Muscle layer of duodenum (tissue), 2 donors: ENCODE measurements at regions not wholly inside any gene's neighbourhood (a gene's known extent, or its start where the extent isn't known, plus 50 kb on each side); places are given as distances from the start of the nearest gene placed in this dataset.
"Not testable (repeated sequence)": the region's sequence is repeated elsewhere in the genome, so short reads cannot be mapped to it uniquely, and the experiment has no call there.

Experiments
- H3K27ac ChIP-seq: one replicate; pipeline ENCODE4 v1.7.0; 2013; ENCODE audit warnings: mild to moderate bottlenecking, low read length
- H3K27me3 ChIP-seq: one replicate; pipeline ENCODE4 v1.7.0; 2013; ENCODE audit warnings: low read depth, mild to moderate bottlenecking, control low read depth, low read length
- H3K36me3 ChIP-seq, 2 donors: one replicate each; pipeline ENCODE4 v1.7.0; 2013; ENCODE audit warnings: low read length in 2 of 2, control low read depth in 1 of 2, mild to moderate bottlenecking in 1 of 2; ENCODE audit not compliant: insufficient read depth in 2 of 2, control insufficient read depth in 1 of 2
- H3K4me1 ChIP-seq, 2 donors: one replicate each; pipeline ENCODE4 v1.7.0; 2013; ENCODE audit warnings: low read length in 2 of 2, mild to moderate bottlenecking in 2 of 2, control low read depth in 1 of 2, moderate library complexity in 1 of 2; ENCODE audit not compliant: insufficient read depth in 2 of 2, control insufficient read depth in 1 of 2
- H3K4me3 ChIP-seq, 2 donors: one replicate each; pipeline ENCODE4 v1.7.0; 2013; ENCODE audit warnings: low read length in 2 of 2, low read depth in 1 of 2, mild to moderate bottlenecking in 1 of 2
- H3K9me3 ChIP-seq, 2 donors: one replicate each; pipeline ENCODE4 v1.7.0; 2013; ENCODE audit warnings: low read length in 2 of 2, control low read depth in 1 of 2, mild to moderate bottlenecking in 1 of 2; ENCODE audit not compliant: control insufficient read depth in 1 of 2
- donor health status: healthy.

DNA sequence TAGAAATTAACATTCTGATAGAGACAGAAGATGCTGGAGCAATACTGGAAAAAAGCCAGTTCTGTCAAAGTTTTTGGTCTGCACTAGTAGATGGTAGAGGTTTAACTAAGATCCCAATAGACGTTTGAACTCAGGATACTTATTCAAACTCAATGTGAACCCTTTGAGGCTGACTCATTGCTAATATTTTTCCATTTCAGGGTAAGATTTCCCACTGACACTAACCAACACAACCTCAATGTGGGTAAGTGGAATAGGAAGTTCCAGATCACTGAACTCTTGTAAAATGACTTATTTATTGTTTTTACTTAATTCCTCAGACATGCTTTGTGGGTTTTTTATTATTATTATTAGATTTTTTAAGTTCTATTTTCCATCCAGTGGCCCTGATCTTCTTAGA lies 1024.8 kb downstream of the EPHA3 start:
- no peaks in the 10 kb centered on the region for H3K27me3 ChIP-seq
- H3K9me3 ChIP-seq: peaks cover 0 to 1% of the 10 kb centered on the region in 2 donors
- no peaks in the 10 kb centered on the region for H3K4me1 ChIP-seq
- H3K36me3 ChIP-seq: no peaks in the 10 kb centered on the region
- no peak overlapping the region for H3K4me3 ChIP-seq
- no peak overlapping the region for H3K27ac ChIP-seq

DNA sequence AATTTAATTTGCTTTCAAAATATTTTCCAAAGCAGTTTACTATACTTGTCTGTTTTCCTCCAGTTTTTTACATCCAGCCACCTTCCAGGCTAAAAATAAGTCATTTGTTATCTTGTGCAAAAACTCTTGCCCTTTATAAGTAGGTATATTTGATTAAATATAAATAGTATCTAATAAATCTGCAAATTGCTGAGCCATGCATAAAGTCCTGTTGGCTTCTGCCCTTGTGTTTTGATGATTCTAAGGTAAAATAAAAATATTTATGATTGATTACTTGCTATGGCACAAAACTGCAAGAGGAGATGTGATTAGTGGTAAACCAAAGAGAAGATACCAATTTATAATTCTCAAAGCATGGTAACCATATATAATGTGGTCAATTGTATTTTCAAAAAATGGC lies 1026.7 kb downstream of the EPHA3 start:
- no peak overlapping the region for H3K4me3 ChIP-seq
- H3K27ac ChIP-seq: no peak overlapping the region
- H3K9me3 ChIP-seq: no peaks in the 10 kb centered on the region
- H3K4me1 ChIP-seq: peaks cover 0 to 5% of the 10 kb centered on the region in 2 donors
- H3K27me3 ChIP-seq: no peaks in the 10 kb centered on the region
- H3K36me3 ChIP-seq: no peaks in the 10 kb centered on the region

DNA sequence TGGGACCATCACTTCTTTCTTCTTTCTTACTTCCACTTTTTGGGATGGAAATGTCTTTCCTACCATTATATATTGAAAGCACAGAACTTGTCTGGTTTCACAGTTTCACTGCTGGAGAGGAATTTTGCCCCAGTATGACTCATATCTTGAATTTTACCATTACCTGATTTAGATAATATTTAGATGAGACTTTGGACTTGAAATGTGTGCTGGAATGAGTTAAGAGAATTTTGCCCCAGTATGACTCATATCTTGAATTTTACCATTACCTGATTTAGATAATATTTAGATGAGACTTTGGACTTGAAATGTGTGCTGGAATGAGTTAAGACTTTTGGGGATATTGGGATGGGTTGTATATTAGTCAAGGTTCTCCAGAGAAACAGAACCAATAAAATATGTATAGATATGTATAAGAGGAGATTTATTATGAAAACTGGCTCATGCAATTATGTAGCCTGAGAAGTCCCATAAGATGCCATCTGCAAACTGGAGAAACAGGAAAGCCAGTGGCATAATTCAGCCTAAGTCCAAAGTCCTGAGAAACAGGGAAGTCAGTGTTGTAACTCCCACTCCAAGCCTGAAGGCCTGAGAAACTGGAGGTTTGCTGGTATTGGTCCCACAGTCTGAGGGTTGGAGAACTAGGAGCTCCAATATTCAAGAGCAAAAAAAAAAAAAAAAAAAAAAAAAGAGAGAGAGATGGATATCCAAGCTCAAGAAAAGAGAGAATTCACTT lies 1029.2 kb downstream of the EPHA3 start:
- Histone ChIP-seq H3K27me3 (no peaks in the 10 kb centered on the region), H3K27ac (no peak overlapping the region), H3K36me3 (no peaks in the 10 kb centered on the region), H3K4me1 (peaks cover 0 to 5% of the 10 kb centered on the region in 2 donors), H3K4me3 (no peak overlapping the region), H3K9me3 (no peaks in the 10 kb centered on the region)

DNA sequence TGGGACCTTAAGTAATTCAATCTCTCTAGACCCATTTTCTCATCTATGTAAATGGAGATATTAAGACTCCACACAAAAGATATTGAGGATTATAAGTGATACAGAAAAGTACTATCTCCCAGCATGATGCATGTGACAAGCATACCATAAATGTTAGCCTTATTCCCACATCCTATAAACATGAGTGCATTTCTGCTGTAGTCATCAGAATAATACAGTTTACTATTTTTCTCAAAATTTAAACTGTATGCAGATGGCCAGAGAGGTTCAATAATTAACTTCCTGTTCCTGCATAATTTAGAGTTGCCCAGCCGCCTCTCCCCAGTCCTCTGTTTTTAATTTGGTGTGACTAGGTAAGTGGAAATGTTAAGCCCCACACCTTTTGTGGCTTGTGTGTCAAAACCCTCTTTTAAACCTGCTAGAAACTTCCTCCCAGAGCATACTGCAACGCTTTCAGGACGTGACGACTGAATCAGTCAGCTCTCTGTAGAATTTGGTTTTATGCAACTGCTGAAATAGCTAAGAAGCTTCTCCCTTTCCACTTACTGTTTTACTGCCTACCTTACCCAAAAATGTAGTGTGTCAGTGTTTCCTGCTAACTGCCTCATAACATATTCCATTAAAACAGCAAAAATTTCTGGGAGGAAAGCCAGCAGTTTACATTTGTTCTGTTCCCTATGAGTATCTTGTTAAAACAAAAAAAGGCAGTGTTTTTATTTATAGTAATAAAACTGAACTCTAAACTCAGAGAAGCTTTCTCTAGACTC lies 1037.9 kb downstream of the EPHA3 start:
- no peak overlapping the region for H3K27ac ChIP-seq
- H3K4me3 ChIP-seq: no peak overlapping the region
- H3K36me3 ChIP-seq: no peaks in the 10 kb centered on the region
- no peaks in the 10 kb centered on the region for H3K27me3 ChIP-seq
- H3K9me3 ChIP-seq: no peaks in the 10 kb centered on the region
- H3K4me1 ChIP-seq: no peaks in the 10 kb centered on the region

DNA sequence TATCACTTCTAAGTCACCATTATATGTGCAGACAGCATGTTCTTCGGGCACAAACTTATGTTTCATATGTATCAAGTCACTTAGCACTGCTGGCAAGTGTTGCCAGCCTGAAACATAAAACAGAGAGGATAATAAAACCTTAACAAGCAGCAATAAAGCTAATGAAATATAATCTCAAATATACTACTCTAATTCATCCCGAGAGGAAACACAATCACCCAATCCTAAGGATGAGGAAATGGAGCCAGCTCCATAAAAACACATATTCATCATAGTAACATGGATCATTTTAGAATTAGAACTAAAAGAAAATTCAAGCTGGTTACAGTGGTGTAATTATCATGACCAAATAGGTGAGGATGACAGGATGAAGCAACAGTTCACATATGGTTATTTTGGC lies 1072.7 kb downstream of the EPHA3 start:
- no peaks in the 10 kb centered on the region for H3K4me1 ChIP-seq
- no peak overlapping the region for H3K4me3 ChIP-seq
- no peaks in the 10 kb centered on the region for H3K36me3 ChIP-seq

DNA sequence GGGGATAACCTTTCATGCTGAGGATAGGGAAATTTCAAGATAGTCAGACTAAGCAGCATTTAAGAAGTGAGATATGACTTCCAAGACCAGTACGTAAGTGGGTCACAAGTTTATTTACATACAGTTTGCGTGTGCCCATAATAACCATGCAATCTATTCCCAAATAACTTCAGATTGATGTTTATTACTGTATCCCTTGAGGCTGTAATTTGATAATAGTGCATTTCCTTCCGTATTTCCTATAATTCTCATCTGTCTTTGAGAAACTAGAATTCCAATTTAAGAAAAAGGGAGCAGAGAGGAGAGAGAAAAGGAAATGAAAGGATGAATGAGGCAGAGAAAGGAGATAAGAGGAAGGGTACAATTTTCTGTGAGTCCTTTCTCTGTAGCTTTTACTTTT lies 1073.1 kb downstream of the EPHA3 start:
- Histone ChIP-seq H3K9me3 (no peaks in the 10 kb centered on the region), H3K4me1 (no peaks in the 10 kb centered on the region), H3K4me3 (no peak overlapping the region), H3K36me3 (no peaks in the 10 kb centered on the region), H3K27me3 (no peaks in the 10 kb centered on the region), H3K27ac (no peak overlapping the region)

More for the DNA sequence above, 1072.7 kb downstream of the EPHA3 start:
- no peak overlapping the region for H3K27ac ChIP-seq
- H3K27me3 ChIP-seq: no peaks in the 10 kb centered on the region
- H3K9me3 ChIP-seq: no peaks in the 10 kb centered on the region

DNA sequence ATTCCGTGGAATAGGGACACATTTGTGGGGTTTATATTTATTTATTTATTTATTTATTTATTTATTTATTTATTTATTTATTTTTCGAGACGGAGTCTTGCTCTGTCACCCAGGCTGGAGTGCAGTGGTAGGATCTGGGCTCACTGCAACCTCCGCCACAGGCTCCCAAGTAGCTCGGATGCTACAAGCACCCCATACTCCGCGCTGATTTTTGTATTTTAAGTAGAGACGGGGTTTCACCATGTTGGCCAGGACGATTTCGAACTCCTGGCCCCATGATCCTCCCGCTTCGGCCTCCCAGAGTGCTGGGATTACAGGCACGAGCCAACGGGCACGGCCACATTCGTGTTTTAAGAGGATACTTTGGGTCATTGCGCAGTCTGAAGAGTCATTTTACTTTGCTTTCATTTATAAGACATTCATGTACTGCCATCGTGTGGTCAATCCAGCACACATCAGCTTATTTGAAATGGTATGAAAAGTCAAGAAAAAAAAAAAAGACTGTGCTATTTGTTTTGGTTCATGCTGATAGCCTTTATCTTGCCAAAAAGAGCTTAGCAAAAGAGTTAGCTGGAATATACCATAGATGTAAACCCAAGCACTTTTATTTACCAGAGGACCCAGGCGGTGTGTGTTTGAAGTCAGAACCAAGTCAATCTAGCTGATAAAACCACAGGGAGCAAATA lies 1075.0 kb downstream of the EPHA3 start:
- H3K4me1 ChIP-seq, H3K27ac ChIP-seq, H3K36me3 ChIP-seq, H3K9me3 ChIP-seq, H3K27me3 ChIP-seq: not testable (repeated sequence)
- peak overlapping the region in 1 of 2 donors; percentile 37 for H3K4me3 ChIP-seq

DNA sequence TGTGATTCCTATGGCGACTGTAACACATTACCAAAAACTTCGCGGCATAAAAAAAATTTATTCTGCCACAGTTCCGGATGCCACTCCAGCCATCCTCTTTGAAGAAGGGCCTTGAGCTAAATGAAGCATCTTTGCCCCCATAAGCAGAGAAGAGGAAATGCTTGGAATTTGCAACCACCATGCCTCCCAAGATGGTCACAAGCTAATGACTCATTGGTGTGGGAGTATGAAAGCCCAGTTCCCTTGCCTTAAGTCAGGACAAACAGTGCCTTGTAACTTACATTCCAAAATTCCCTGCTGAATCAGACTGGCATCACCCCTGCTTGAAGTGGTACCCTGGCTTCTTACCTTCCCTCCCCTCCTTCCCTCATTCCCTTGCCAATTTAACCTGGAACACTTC lies 1077.4 kb downstream of the EPHA3 start:
- Histone ChIP-seq H3K27me3 (no peaks in the 10 kb centered on the region), H3K36me3 (no peaks in the 10 kb centered on the region), H3K4me1 (no peaks in the 10 kb centered on the region), H3K4me3 (no peak overlapping the region), H3K9me3 (no peaks in the 10 kb centered on the region), H3K27ac (no peak overlapping the region)

DNA sequence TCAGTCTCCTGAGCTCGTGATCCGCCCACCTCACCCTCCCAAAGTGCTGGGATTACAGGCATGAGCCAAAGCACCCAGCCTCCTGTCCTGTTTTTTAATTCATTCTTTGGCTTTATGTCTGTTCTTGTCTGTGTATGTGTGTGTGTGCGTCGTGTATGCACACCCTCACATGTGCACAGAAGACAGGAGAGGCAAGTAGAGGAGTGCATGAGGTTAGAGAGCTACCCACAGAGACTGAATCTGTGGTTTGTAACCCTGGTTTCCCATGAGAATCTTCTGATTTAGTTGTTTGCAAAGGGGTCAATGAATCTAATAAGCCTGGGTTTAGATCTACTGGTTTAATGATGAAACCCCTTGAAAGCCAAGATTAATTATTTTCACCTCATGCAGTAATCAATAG lies 1090.0 kb downstream of the EPHA3 start:
- not testable (repeated sequence) for H3K36me3 ChIP-seq, H3K4me1 ChIP-seq, H3K27me3 ChIP-seq, H3K27ac ChIP-seq, H3K4me3 ChIP-seq, H3K9me3 ChIP-seq

DNA sequence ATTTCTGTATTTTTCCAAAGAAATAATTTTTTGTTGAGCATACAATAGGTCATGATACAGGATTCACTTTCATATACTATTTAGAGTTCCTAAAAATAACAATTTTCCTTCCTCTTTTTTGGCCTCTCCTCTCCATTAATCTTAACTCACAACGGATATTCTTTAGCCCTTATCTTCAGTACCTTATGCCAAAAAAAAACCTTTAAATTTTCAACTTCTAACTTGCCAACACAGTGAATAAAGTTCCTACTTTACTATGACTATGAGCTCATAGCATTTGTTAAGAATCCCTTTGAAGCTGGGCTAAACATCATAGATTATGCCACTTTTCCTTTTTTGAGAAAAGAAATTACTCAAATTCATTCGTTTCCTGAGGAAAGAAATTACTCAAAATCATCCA lies 1095.5 kb downstream of the EPHA3 start:
- not testable (repeated sequence) for H3K4me1 ChIP-seq, H3K9me3 ChIP-seq, H3K27me3 ChIP-seq, H3K4me3 ChIP-seq, H3K36me3 ChIP-seq, H3K27ac ChIP-seq

DNA sequence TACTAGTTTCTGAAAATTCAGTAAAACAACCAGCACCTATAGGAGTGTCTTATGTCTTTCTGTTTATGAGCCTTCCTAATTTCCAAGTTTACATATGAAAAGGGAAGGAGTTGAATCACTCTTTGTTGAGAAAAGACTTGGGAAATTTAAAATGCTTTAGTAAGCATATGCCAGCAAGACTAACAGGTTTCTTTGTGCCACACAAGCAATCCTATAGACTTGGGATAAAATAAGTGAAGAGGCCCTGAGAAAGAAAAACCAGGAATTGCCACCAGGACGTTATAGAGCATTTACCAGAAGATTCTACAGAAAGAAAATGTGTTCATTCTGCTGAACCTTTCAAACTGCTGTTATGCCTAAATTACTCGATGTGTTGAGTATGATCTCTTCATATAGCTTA lies 1099.1 kb downstream of the EPHA3 start:
- not testable (repeated sequence) for H3K27me3 ChIP-seq, H3K4me1 ChIP-seq, H3K4me3 ChIP-seq, H3K9me3 ChIP-seq, H3K36me3 ChIP-seq, H3K27ac ChIP-seq
